ENCODE measurements at regions not wholly inside any gene's neighbourhood (a gene's known extent, or its start where the extent isn't known, plus 50 kb on each side); places are given as distances from the start of the nearest gene placed in this dataset.

GRCh38 chr4:11869191-11869870 is 440.6 kb upstream of the HS3ST1 start:
- H3K27ac ChIP-seq = no peak overlapping the region
- TF ChIP-seq EP300 (IDR thresholded peaks at IDR 0.05) (no peak), POLR2A (IDR thresholded peaks at IDR 0.05) (no peak), POLR2AphosphoS5 (IDR thresholded peaks at IDR 0.05) (no peak)
- TF ChIP-seq, protein P1, sequence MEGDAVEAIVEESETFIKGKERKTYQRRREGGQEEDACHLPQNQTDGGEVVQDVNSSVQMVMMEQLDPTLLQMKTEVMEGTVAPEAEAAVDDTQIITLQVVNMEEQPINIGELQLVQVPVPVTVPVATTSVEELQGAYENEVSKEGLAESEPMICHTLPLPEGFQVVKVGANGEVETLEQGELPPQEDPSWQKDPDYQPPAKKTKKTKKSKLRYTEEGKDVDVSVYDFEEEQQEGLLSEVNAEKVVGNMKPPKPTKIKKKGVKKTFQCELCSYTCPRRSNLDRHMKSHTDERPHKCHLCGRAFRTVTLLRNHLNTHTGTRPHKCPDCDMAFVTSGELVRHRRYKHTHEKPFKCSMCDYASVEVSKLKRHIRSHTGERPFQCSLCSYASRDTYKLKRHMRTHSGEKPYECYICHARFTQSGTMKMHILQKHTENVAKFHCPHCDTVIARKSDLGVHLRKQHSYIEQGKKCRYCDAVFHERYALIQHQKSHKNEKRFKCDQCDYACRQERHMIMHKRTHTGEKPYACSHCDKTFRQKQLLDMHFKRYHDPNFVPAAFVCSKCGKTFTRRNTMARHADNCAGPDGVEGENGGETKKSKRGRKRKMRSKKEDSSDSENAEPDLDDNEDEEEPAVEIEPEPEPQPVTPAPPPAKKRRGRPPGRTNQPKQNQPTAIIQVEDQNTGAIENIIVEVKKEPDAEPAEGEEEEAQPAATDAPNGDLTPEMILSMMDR (IDR thresholded peaks at IDR 0.05) = no peak

GRCh38 chr4:11866391-11866790 is 437.7 kb upstream of the HS3ST1 start:
- Histone ChIP-seq H3K4me3 (no peak overlapping the region), H3K36me3 (no peaks in the 10 kb centered on the region), H3K4me1 (no peaks in the 10 kb centered on the region), H3K27ac (no peak overlapping the region), H3K27me3 (no peaks in the 10 kb centered on the region), H3K9me3 (no peaks in the 10 kb centered on the region)
- 31% methylated on average over 1 of the region's 1 CpG for WGBS
- TF ChIP-seq, protein P1 (IDR thresholded peaks at IDR 0.05) = no peak
- TF ChIP-seq POLR2AphosphoS5 (IDR thresholded peaks at IDR 0.05) = no peak
- TF ChIP-seq POLR2A (IDR thresholded peaks at IDR 0.05) = no peak
- no peak for TF ChIP-seq EP300 (IDR thresholded peaks at IDR 0.05)
- no peak for DNase-seq (ENCODE audit: low spot score in 2 of 2)

More at GRCh38 chr4:11869191-11869870, 440.6 kb upstream of the HS3ST1 start:
- Histone ChIP-seq H3K4me1 (no peaks in the 10 kb centered on the region), H3K36me3 (no peaks in the 10 kb centered on the region), H3K4me3 (no peak overlapping the region), H3K27me3 (no peaks in the 10 kb centered on the region), H3K9me3 (no peaks in the 10 kb centered on the region)
- 45% methylated on average over 6 of the region's 6 CpGs for WGBS
- DNase-seq (ENCODE audit: low spot score in 2 of 2) = no peak

- Histone ChIP-seq H3K4me1 (no peaks in the 10 kb centered on the region), H3K27ac (no peak overlapping the region), H3K27me3 (no peaks in the 10 kb centered on the region), H3K4me3 (no peak overlapping the region), H3K9me3 (no peaks in the 10 kb centered on the region), H3K36me3 (no peaks in the 10 kb centered on the region)
- TF ChIP-seq EP300 (IDR thresholded peaks at IDR 0.05) (no peak), POLR2AphosphoS5 (IDR thresholded peaks at IDR 0.05) (no peak), POLR2A (IDR thresholded peaks at IDR 0.05) (no peak)
- TF ChIP-seq, protein P1 (IDR thresholded peaks at IDR 0.05) = no peak
- no peak for DNase-seq (ENCODE audit: low spot score in 2 of 2)
- WGBS = 70% methylated on average over 1 of the region's 1 CpG
Observed at GRCh38 chr4:11860996-11861395, 432.3 kb upstream of the HS3ST1 start.

DNA sequence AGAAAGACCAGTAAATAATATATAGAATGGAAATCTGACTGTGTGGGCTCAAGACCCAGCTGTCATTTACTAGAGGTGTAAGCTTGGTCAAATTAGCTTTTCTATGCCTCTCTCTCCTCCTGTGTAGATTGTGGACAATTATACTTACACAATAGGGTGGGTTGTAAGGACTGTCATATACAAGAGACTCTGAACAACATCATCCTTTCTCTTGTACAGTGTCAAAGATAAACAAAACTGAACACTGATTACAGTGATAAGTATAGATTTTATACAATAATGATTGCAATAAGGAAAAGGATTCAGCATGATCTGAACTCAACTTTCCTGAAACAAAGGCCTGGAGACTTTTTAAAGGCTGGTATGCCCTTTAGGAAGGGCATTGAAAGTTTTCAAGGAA is 429.2 kb upstream of the HS3ST1 start:
- DNase-seq (ENCODE audit: low spot score in 2 of 2) = no peak
- Histone ChIP-seq H3K9me3 (no peaks in the 10 kb centered on the region), H3K27me3 (no peaks in the 10 kb centered on the region), H3K4me1 (no peaks in the 10 kb centered on the region), H3K4me3 (no peak overlapping the region), H3K27ac (no peak overlapping the region), H3K36me3 (no peaks in the 10 kb centered on the region)
- no peak for TF ChIP-seq EP300 (IDR thresholded peaks at IDR 0.05)
- TF ChIP-seq POLR2A (IDR thresholded peaks at IDR 0.05) = no peak

DNA sequence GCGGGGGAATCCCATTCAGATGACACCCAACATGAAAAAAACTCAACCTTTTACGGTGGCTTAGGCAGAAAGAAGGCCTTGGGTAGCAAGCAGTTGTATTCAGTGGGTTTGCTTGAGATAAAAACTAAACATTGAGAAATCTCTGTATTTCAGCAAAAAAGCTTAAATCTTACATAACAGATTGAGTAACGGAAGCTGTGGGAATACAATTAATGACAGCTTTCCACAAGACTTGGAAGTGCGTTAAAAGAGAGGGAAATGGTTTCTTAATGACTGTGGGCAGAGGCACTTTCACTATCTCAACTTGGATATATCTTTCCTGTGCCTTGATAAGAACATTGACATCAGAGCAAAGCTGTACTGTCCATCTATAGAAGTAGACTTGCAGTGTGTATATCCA is 418.5 kb upstream of the HS3ST1 start:
- no peaks in the 10 kb centered on the region for H3K9me3 ChIP-seq
- no peak overlapping the region for H3K27ac ChIP-seq
- H3K4me3 ChIP-seq = no peak overlapping the region
- no peaks in the 10 kb centered on the region for H3K4me1 ChIP-seq
- H3K36me3 ChIP-seq = no peaks in the 10 kb centered on the region
- DNase-seq (ENCODE audit: low spot score in 2 of 2) = no peak
- no peak for TF ChIP-seq EP300 (IDR thresholded peaks at IDR 0.05)
- 64% methylated on average over 4 of the region's 4 CpGs for WGBS
- H3K27me3 ChIP-seq = no peaks in the 10 kb centered on the region

DNA sequence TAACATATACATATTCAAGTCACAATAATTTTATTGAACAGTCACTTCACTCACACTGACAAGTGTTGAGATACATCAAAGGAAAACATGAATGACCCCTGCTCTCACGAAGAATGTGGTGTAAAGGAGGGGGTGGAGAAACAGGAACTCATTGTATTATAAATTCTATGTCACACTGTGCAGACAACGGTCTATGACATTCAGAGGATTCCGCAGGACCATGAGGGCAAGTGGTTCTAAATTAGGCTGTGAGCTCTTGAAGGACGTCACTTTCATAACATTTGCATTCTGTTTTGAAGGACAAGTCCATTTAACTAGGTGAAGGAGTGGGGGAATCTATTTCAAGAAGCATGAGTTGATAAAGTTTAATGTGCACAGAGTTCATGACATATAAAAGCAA is 415.2 kb upstream of the HS3ST1 start:
- no peak for TF ChIP-seq EP300 (IDR thresholded peaks at IDR 0.05)
- no peak for TF ChIP-seq POLR2AphosphoS5 (IDR thresholded peaks at IDR 0.05)
- TF ChIP-seq, protein P1 (IDR thresholded peaks at IDR 0.05) = no peak
- TF ChIP-seq POLR2A (IDR thresholded peaks at IDR 0.05) = no peak
- Histone ChIP-seq H3K36me3 (no peaks in the 10 kb centered on the region), H3K4me3 (no peak overlapping the region), H3K27me3 (no peaks in the 10 kb centered on the region), H3K9me3 (no peaks in the 10 kb centered on the region), H3K27ac (no peak overlapping the region), H3K4me1 (no peaks in the 10 kb centered on the region)
- WGBS = 40% methylated on average over 4 of the region's 4 CpGs
- DNase-seq (ENCODE audit: low spot score in 2 of 2) = no peak
